ENCODE measurements at regions not wholly inside any gene's neighbourhood (a gene's known extent, or its start where the extent isn't known, plus 50 kb on each side); places are given as distances from the start of the nearest gene placed in this dataset.

GRCh38 chr1:189607477-189608096, 870.1 kb downstream of the BRINP3 start:
- TF ChIP-seq CTCF (IDR thresholded peaks at IDR 0.05; ENCODE audit: borderline replicate concordance, extremely low read depth, low read length, poor library complexity, severe bottlenecking) (no peak), EZH2 (IDR thresholded peaks at IDR 0.05; ENCODE audit: borderline replicate concordance, low read depth, low read length, severe bottlenecking) (no peak)
- Histone ChIP-seq H3K4me2 (ENCODE audit: insufficient read depth, low read length) (no peak overlapping the region), H3K4me3 (ENCODE audit: low read depth in 1 of 2, low read length in 2 of 2) (no peak overlapping the region), H3K9me3 (ENCODE audit: insufficient read depth, low read length, severe bottlenecking) (no peaks in the 10 kb centered on the region), H3K9ac (ENCODE audit: low read depth, low read length) (no peak overlapping the region), H3K79me2 (ENCODE audit: insufficient read depth, low read length) (no peaks in the 10 kb centered on the region), H3K27me3 (ENCODE audit: insufficient read depth, low read length, poor library complexity) (no peaks in the 10 kb centered on the region), H3K4me1 (ENCODE audit: insufficient read depth, low read length) (no peaks in the 10 kb centered on the region), H3K36me3 (ENCODE audit: insufficient read depth, low read length) (no peaks in the 10 kb centered on the region), H2AFZ (ENCODE audit: low read depth, low read length) (no peak overlapping the region), H3K27ac (ENCODE audit: low read length) (no peak overlapping the region), H4K20me1 (ENCODE audit: insufficient read depth, low read length) (no peaks in the 10 kb centered on the region)
- ATAC-seq (ENCODE audit: insufficient read depth, low read depth), result no peak
- DNase-seq, result no peak

DNA sequence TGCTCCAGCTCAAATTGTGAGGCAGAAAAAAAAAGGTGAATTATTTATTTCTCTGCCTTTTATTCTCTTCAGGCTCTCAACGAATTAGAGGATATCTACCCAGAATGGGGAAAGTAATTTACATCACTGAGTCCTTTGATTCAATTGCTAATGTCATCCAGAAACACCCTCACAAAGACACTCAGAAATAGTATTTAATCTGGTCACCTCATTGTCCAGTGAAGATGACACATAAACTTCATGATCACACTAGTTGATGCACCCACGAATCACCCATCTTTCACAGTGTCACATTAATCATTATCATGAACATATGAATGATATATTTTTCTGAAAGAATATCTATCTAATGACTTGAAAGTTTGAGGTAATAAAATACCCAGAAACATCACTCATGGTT, 868.5 kb downstream of the BRINP3 start:
- Histone ChIP-seq H3K27me3 (ENCODE audit: insufficient read depth, low read length, poor library complexity) (no peaks in the 10 kb centered on the region), H3K9ac (ENCODE audit: low read depth, low read length) (no peak overlapping the region), H3K4me3 (ENCODE audit: low read depth in 1 of 2, low read length in 2 of 2) (no peak overlapping the region), H3K27ac (ENCODE audit: low read length) (no peak overlapping the region), H3K4me2 (ENCODE audit: insufficient read depth, low read length) (no peak overlapping the region), H3K36me3 (ENCODE audit: insufficient read depth, low read length) (no peaks in the 10 kb centered on the region), H3K4me1 (ENCODE audit: insufficient read depth, low read length) (no peaks in the 10 kb centered on the region), H2AFZ (ENCODE audit: low read depth, low read length) (no peak overlapping the region), H4K20me1 (ENCODE audit: insufficient read depth, low read length) (no peaks in the 10 kb centered on the region), H3K9me3 (ENCODE audit: insufficient read depth, low read length, severe bottlenecking) (no peaks in the 10 kb centered on the region), H3K79me2 (ENCODE audit: insufficient read depth, low read length) (no peaks in the 10 kb centered on the region)
- TF ChIP-seq EZH2 (IDR thresholded peaks at IDR 0.05; ENCODE audit: borderline replicate concordance, low read depth, low read length, severe bottlenecking) (no peak), CTCF (IDR thresholded peaks at IDR 0.05; ENCODE audit: borderline replicate concordance, extremely low read depth, low read length, poor library complexity, severe bottlenecking) (no peak)
- no peak for DNase-seq
- no peak for ATAC-seq (ENCODE audit: insufficient read depth, low read depth)

DNA sequence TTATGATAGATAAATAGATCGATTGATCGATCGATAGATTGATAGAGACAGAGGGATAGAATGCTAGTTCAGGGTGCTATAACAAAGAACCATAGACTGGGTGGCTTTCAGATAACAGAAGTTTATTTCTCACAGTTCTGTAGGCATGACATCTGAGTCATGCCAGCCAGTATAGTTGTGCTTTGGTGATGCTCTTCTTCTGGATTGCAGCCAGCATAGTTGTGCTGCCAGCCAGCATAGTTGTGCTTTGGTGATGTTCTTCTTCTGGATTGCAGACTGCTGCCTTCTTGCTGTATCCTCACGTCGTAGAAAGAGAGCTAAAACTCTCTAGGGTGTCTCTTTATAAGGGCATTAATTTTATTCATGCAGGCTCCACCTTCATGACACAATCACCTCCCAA, 860.8 kb downstream of the BRINP3 start:
- H3K79me2 ChIP-seq (ENCODE audit: insufficient read depth, low read length), result no peaks in the 10 kb centered on the region
- H3K4me2 ChIP-seq (ENCODE audit: insufficient read depth, low read length), result no peak overlapping the region
- no peaks in the 10 kb centered on the region for H3K27me3 ChIP-seq (ENCODE audit: insufficient read depth, low read length, poor library complexity)
- no peak overlapping the region for H3K4me3 ChIP-seq (ENCODE audit: low read depth in 1 of 2, low read length in 2 of 2)
- no peak for TF ChIP-seq EZH2 (IDR thresholded peaks at IDR 0.05; ENCODE audit: borderline replicate concordance, low read depth, low read length, severe bottlenecking)
- no peak for TF ChIP-seq CTCF (IDR thresholded peaks at IDR 0.05; ENCODE audit: borderline replicate concordance, extremely low read depth, low read length, poor library complexity, severe bottlenecking)
- no peaks in the 10 kb centered on the region for H3K9me3 ChIP-seq (ENCODE audit: insufficient read depth, low read length, severe bottlenecking)
- no peak overlapping the region for H3K9ac ChIP-seq (ENCODE audit: low read depth, low read length)
- DNase-seq (no peak), ATAC-seq (ENCODE audit: insufficient read depth, low read depth) (no peak)
- H2AFZ ChIP-seq (ENCODE audit: low read depth, low read length), result no peak overlapping the region
- H3K27ac ChIP-seq (ENCODE audit: low read length), result no peak overlapping the region
- no peaks in the 10 kb centered on the region for H3K36me3 ChIP-seq (ENCODE audit: insufficient read depth, low read length)
- H4K20me1 ChIP-seq (ENCODE audit: insufficient read depth, low read length), result no peaks in the 10 kb centered on the region
- no peaks in the 10 kb centered on the region for H3K4me1 ChIP-seq (ENCODE audit: insufficient read depth, low read length)
